SU-DHL-6 (cell line): ENCODE measurements at regions not wholly inside any gene's neighbourhood (a gene's known extent, or its start where the extent isn't known, plus 50 kb on each side); places are given as distances from the start of the nearest gene placed in this dataset.

Experiments
- H2AFZ ChIP-seq: fragments of 200-600 bp; sonication (generic); 2 replicates; pipeline ENCODE4 v1.6.1; 2014; ENCODE audit warnings: low read depth, mild to moderate bottlenecking, moderate library complexity, mixed read lengths, antibody characterized with exemption, low read length; ENCODE audit not compliant: severe bottlenecking
- H3F3A ChIP-seq: fragments of 200-600 bp; shearing (Covaris generic); 2 replicates; pipeline ENCODE4 v1.6.0; 2016; ENCODE audit warnings: antibody characterized with exemption, mild to moderate bottlenecking; ENCODE audit not compliant: insufficient read depth
- H3K27ac ChIP-seq: fragments of 200-600 bp; sonication (generic); 2 replicates; pipeline ENCODE4 v1.5.1; 2016; ENCODE audit warnings: low read depth, mild to moderate bottlenecking, low read length, moderate library complexity, mixed read lengths
- H3K27me3 ChIP-seq: fragments of 200-600 bp; sonication (generic), shearing (Covaris generic); 2 replicates; pipeline ENCODE4 v1.6.0; 2014; ENCODE audit warnings: mild to moderate bottlenecking, low read length
- H3K36me3 ChIP-seq: fragments of 200-600 bp; sonication (generic); 2 replicates; pipeline ENCODE4 v1.6.1; 2014; ENCODE audit warnings: mild to moderate bottlenecking, low read length, mixed read lengths
- H3K4me2 ChIP-seq: fragments of 300-600, 200-600 bp; shearing (Covaris generic), sonication (generic); 2 replicates; pipeline ENCODE4 v1.6.0; 2014; ENCODE audit warnings: low read length, low read depth, mild to moderate bottlenecking; ENCODE audit not compliant: poor library complexity, severe bottlenecking
- H3K4me3 ChIP-seq: fragments of 200-600 bp; sonication (generic); 2 replicates; pipeline ENCODE4 v1.5.1; 2014; ENCODE audit warnings: antibody characterized with exemption, low read length, mild to moderate bottlenecking, mixed read lengths; ENCODE audit not compliant: insufficient read depth, poor library complexity, severe bottlenecking
- H3K79me2 ChIP-seq: fragments of 200-600 bp; sonication (generic); 2 replicates; pipeline ENCODE4 v1.6.1; 2014; ENCODE audit warnings: mild to moderate bottlenecking, low read length, moderate library complexity; ENCODE audit not compliant: insufficient read depth
- H3K9ac ChIP-seq: fragments of 200-600 bp; sonication (generic); 2 replicates; pipeline ENCODE4 v1.7.0; 2014; ENCODE audit warnings: mild to moderate bottlenecking, low read length
- H3K9me2 ChIP-seq: fragments of 200-600 bp; sonication (generic); replicated peaks from 2 replicates; pipeline ENCODE4 v1.6.1; 2014; ENCODE audit warnings: low read length; ENCODE audit not compliant: insufficient read depth
- H3K9me3 ChIP-seq: fragments of 200-600 bp; sonication (generic); 2 replicates; pipeline ENCODE4 v1.6.1; 2014; ENCODE audit warnings: low read length, mixed read lengths; ENCODE audit not compliant: insufficient read depth
- H4K20me1 ChIP-seq: fragments of 200-600 bp; sonication (generic); 2 replicates; pipeline ENCODE4 v1.6.1; 2014; ENCODE audit warnings: low read depth, mild to moderate bottlenecking, antibody characterized with exemption, low read length, moderate library complexity, mixed read lengths
- EZH2phosphoT487 ChIP-seq: fragments of 200-600 bp; sonication (generic), shearing (Covaris generic); conservative IDR thresholded peaks from 2 replicates; pipeline ENCODE4 v1.6.1; 2018; ENCODE audit warnings: mild to moderate bottlenecking, antibody characterized with exemption, low read length, moderate library complexity, mixed read lengths
- TF ChIP-seq, protein P1 (sequence below): fragments of 200-600 bp; sonication (generic); IDR thresholded peaks from one replicate; pipeline ENCODE4 v1.5.1; 2017; ENCODE audit warnings: antibody characterized with exemption, mild to moderate bottlenecking, low read length, moderate library complexity; ENCODE audit not compliant: insufficient read depth, poor library complexity, severe bottlenecking

DNA sequence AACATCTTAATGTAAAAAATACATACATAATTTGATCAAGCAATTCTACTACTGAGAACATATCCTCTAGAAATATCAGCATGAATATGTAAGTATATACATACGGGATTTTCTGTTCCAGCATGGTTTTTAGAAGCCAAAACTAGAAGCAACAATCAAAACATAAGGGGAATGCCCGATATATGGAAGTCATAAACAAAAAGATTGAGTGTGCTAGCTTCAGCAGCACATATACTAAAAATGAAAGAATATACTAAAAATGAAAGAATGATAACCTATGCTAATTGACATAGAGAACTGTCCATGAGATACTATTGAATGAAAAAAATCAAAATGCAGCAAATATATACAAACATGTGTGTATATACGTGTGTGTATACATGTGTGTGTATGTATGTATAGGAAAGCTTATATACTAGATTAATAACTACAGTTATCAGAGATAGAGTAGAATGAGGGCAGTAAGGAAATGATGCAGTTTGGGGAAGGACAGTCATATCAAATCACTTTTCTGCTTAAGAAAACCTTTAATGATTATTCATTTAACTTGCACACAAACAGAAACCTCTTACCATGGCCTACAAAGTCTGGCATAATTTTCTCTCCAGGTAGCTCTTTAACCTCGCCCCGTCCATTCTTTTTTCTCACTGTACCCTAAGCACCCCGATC is 72.9 kb downstream of the NPY start:
- Histone ChIP-seq H3K27ac (no peak overlapping the region), H3K9me3 (no peaks in the 10 kb centered on the region), H3K4me3 (no peak overlapping the region), H3K9ac (no peak overlapping the region), H3K79me2 (no peaks in the 10 kb centered on the region), H3F3A (no peaks in the 10 kb centered on the region), H4K20me1 (no peaks in the 10 kb centered on the region), H2AFZ (no peak overlapping the region), H3K36me3 (no peaks in the 10 kb centered on the region), H3K9me2 (no peaks in the 10 kb centered on the region), H3K4me2 (no peak overlapping the region), H3K27me3 (no peaks in the 10 kb centered on the region)
- TF ChIP-seq, protein P1, sequence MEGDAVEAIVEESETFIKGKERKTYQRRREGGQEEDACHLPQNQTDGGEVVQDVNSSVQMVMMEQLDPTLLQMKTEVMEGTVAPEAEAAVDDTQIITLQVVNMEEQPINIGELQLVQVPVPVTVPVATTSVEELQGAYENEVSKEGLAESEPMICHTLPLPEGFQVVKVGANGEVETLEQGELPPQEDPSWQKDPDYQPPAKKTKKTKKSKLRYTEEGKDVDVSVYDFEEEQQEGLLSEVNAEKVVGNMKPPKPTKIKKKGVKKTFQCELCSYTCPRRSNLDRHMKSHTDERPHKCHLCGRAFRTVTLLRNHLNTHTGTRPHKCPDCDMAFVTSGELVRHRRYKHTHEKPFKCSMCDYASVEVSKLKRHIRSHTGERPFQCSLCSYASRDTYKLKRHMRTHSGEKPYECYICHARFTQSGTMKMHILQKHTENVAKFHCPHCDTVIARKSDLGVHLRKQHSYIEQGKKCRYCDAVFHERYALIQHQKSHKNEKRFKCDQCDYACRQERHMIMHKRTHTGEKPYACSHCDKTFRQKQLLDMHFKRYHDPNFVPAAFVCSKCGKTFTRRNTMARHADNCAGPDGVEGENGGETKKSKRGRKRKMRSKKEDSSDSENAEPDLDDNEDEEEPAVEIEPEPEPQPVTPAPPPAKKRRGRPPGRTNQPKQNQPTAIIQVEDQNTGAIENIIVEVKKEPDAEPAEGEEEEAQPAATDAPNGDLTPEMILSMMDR: no peak
- TF ChIP-seq EZH2phosphoT487: no peak

DNA sequence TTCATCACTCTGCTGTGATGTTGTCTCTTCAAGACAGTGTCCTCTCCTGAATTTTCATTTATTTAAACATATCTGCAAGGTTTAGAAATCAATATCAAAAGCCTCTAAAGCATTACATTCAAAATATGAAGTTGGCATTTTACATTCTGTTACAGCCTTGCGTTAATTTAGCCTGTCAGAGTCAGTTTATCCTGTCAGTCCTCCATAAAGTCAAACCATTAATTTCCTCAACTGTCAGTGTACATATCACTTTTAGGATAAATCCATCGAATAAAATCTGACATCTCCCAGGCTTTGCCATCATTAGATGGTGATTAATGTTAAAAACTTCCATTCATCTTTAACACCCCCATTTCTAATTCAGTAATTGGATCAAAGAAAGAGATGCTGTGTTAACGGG is 77.0 kb downstream of the NPY start:
- no peaks in the 10 kb centered on the region for H3K36me3 ChIP-seq
- H3K9me2 ChIP-seq: no peaks in the 10 kb centered on the region
- H3K4me2 ChIP-seq: no peak overlapping the region
- H2AFZ ChIP-seq: no peak overlapping the region
- H3F3A ChIP-seq: no peaks in the 10 kb centered on the region
- H3K27ac ChIP-seq: no peak overlapping the region
- no peak overlapping the region for H3K4me3 ChIP-seq
- no peaks in the 10 kb centered on the region for H4K20me1 ChIP-seq
- no peaks in the 10 kb centered on the region for H3K79me2 ChIP-seq
- TF ChIP-seq, protein P1: no peak
- TF ChIP-seq EZH2phosphoT487: no peak
- no peak overlapping the region for H3K9ac ChIP-seq
- H3K9me3 ChIP-seq: no peaks in the 10 kb centered on the region
- no peaks in the 10 kb centered on the region for H3K27me3 ChIP-seq

DNA sequence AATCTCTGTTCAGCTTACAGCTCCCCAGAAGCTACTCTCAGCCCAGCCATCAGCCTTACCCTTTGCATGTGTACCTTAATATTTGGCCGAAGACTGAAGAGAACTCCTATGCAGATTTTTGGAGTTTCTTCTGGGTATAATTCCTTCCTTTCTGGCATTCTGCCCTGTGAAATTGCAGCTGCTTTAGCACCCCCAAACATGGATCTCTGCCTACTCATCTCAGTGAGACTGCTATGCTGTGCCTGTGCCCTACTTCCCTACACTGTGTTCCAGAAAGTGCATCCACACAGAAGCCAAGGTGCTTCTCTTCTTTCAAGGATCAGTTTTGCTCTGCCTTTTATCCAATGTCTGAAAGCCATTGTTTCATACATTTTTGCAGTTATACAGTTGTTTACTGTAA is 81.6 kb downstream of the NPY start:
- no peaks in the 10 kb centered on the region for H3K27me3 ChIP-seq
- H4K20me1 ChIP-seq: no peaks in the 10 kb centered on the region
- H3K4me2 ChIP-seq: no peak overlapping the region
- no peaks in the 10 kb centered on the region for H3F3A ChIP-seq
- no peak overlapping the region for H2AFZ ChIP-seq
- no peaks in the 10 kb centered on the region for H3K9me3 ChIP-seq
- H3K79me2 ChIP-seq: no peaks in the 10 kb centered on the region
- H3K9ac ChIP-seq: no peak overlapping the region
- H3K4me3 ChIP-seq: no peak overlapping the region
- no peak overlapping the region for H3K27ac ChIP-seq
- TF ChIP-seq EZH2phosphoT487: no peak
- TF ChIP-seq, protein P1: no peak
- H3K9me2 ChIP-seq: no peaks in the 10 kb centered on the region
- H3K36me3 ChIP-seq: no peaks in the 10 kb centered on the region
